Endodermal cell (in vitro differentiated cells): ENCODE measurements at regions not wholly inside any gene's neighbourhood (a gene's known extent, or its start where the extent isn't known, plus 50 kb on each side); places are given as distances from the start of the nearest gene placed in this dataset.

Experiments
- DNase-seq: peaks from one replicate; pipeline ENCODE4 v3.0.0-alpha.2; 2017
- H3K27ac ChIP-seq: 2 replicates; pipeline ENCODE4 v1.5.1; 2013; ENCODE audit warnings: mild to moderate bottlenecking, low read depth, low read length, moderate library complexity
- H3K27me3 ChIP-seq: 2 replicates; pipeline ENCODE4 v1.6.1; 2013; ENCODE audit warnings: mild to moderate bottlenecking, low read length, moderate library complexity; ENCODE audit not compliant: insufficient read depth, control insufficient read depth, poor library complexity, severe bottlenecking
- H3K36me3 ChIP-seq: 2 replicates; pipeline ENCODE4 v1.7.0; 2013; ENCODE audit warnings: mild to moderate bottlenecking, low read length, moderate library complexity; ENCODE audit not compliant: control insufficient read depth, insufficient read depth
- H3K4me1 ChIP-seq: one replicate; pipeline ENCODE4 v1.7.0; 2013; ENCODE audit warnings: low read length; ENCODE audit not compliant: control insufficient read depth, insufficient read depth
- H3K4me3 ChIP-seq: 2 replicates; pipeline ENCODE4 v1.5.1; 2013; ENCODE audit warnings: mild to moderate bottlenecking, low read length, moderate library complexity
- H3K9ac ChIP-seq: 2 replicates; pipeline ENCODE4 v1.6.1; 2013; ENCODE audit warnings: mild to moderate bottlenecking, low read length, moderate library complexity; ENCODE audit not compliant: poor library complexity, severe bottlenecking; ENCODE audit errors: extremely low read depth
- H3K9me3 ChIP-seq: 2 replicates; pipeline ENCODE4 v1.6.1; 2013; ENCODE audit warnings: mild to moderate bottlenecking, low read length, moderate library complexity; ENCODE audit not compliant: control insufficient read depth
- H3K27ac Mint-ChIP-seq: 2 replicates; pipeline ENCODE4 v1.8.0; 2020; ENCODE audit warnings: mixed read lengths
- H3K27me3 Mint-ChIP-seq: 2 replicates; pipeline ENCODE4 v1.8.0; 2021; ENCODE audit warnings: mild to moderate bottlenecking, mixed read lengths; ENCODE audit not compliant: insufficient read depth
- H3K36me3 Mint-ChIP-seq: 2 replicates; pipeline ENCODE4 v1.8.0; 2020; ENCODE audit warnings: low read depth, mixed read lengths
- H3K4me1 Mint-ChIP-seq: 2 replicates; pipeline ENCODE4 v1.8.0; 2020; ENCODE audit warnings: mixed read lengths
- H3K4me3 Mint-ChIP-seq: 2 replicates; pipeline ENCODE4 v1.8.0; 2020; ENCODE audit warnings: mild to moderate bottlenecking, moderate library complexity, mixed read lengths
- H3K9me3 Mint-ChIP-seq: 2 replicates; pipeline ENCODE4 v1.8.0; 2020; ENCODE audit warnings: mild to moderate bottlenecking, mixed read lengths
- CTCF ChIP-seq: fragments of 200-600 bp; sonication (generic); conservative IDR thresholded peaks from 2 replicates; pipeline ENCODE4 v1.5.0; 2021; ENCODE audit warnings: antibody characterized with exemption, mild to moderate bottlenecking
- WGBS, 2 experiments: methylation state at CpG; one replicate each; pipeline versions ENCODE4 v1.1.5 to v1.1.7; 2013; ENCODE audit warnings: missing lambda C conversion rate in 2 of 2, mixed read lengths in 1 of 2; ENCODE audit not compliant: insufficient coverage in 1 of 2, insufficient read length in 1 of 2; 5-methylcytosine and 5-hydroxymethylcytosine counted together

GRCh38 chr16:14004729-14005315 is 66.3 kb upstream of the MRTFB start:
- no peaks in the 10 kb centered on the region for H3K9me3 ChIP-seq
- no peak overlapping the region for H3K4me3 ChIP-seq
- no peak for TF ChIP-seq CTCF
- H3K36me3 Mint-ChIP-seq: no peaks in the 10 kb centered on the region
- H3K36me3 ChIP-seq: no peaks in the 10 kb centered on the region
- H3K27ac Mint-ChIP-seq: no peak overlapping the region
- no peak overlapping the region for H3K4me3 Mint-ChIP-seq
- WGBS, 2 experiments: 83 to 87% methylated on average over 1 to 2 of the region's 2 CpGs
- peaks cover 16% of the 10 kb centered on the region for H3K4me1 Mint-ChIP-seq
- H3K27me3 ChIP-seq: no peaks in the 10 kb centered on the region
- no peak overlapping the region for H3K9ac ChIP-seq
- DNase-seq: no peak
- peak overlapping the region; percentile 41 for H3K27ac ChIP-seq
- H3K27me3 Mint-ChIP-seq: peaks cover 4% of the 10 kb centered on the region
- H3K9me3 Mint-ChIP-seq: no peaks in the 10 kb centered on the region
- H3K4me1 ChIP-seq: no peaks in the 10 kb centered on the region

DNA sequence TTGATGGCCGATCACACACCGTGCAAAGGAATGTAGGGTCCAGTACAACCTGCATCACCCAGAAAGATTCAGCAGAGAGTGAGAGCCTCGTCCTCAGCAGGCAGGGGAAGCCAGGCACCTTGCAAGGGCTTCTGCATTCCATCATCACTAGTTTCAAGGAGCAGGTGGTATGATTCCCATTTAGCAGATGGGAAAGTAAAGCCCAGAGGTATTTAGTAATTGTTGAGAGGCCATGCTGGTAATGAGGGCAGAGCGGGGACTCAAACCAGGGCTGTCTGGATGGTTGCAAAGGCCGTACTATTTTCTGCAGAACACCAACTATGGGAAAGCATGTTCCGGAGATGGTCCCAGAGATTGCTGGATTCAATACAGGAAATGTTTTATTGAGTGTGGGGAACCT is 65.8 kb upstream of the MRTFB start:
- no peak overlapping the region for H3K9ac ChIP-seq
- no peak for TF ChIP-seq CTCF
- Mint-ChIP-seq H3K9me3 (no peaks in the 10 kb centered on the region), H3K27me3 (peaks cover 4% of the 10 kb centered on the region), H3K36me3 (no peaks in the 10 kb centered on the region), H3K27ac (no peak overlapping the region), H3K4me3 (no peak overlapping the region), H3K4me1 (peaks cover 15% of the 10 kb centered on the region)
- H3K27ac ChIP-seq: no peak overlapping the region
- no peaks in the 10 kb centered on the region for H3K4me1 ChIP-seq
- DNase-seq: no peak
- no peaks in the 10 kb centered on the region for H3K9me3 ChIP-seq
- H3K4me3 ChIP-seq: no peak overlapping the region
- H3K27me3 ChIP-seq: no peaks in the 10 kb centered on the region
- WGBS, 2 experiments: 89 to 100% methylated on average over 3 to 6 of the region's 6 CpGs
- no peaks in the 10 kb centered on the region for H3K36me3 ChIP-seq

GRCh38 chr16:14007450-14007849 is 63.7 kb upstream of the MRTFB start:
- no peaks in the 10 kb centered on the region for H3K27me3 ChIP-seq
- H3K9me3 Mint-ChIP-seq: no peaks in the 10 kb centered on the region
- no peak overlapping the region for H3K9ac ChIP-seq
- peaks cover 15% of the 10 kb centered on the region for H3K4me1 Mint-ChIP-seq
- H3K36me3 ChIP-seq: no peaks in the 10 kb centered on the region
- no peak overlapping the region for H3K4me3 ChIP-seq
- H3K4me3 Mint-ChIP-seq: no peak overlapping the region
- DNase-seq: no peak
- no peaks in the 10 kb centered on the region for H3K4me1 ChIP-seq
- H3K27ac Mint-ChIP-seq: no peak overlapping the region
- no peak for TF ChIP-seq CTCF
- no peaks in the 10 kb centered on the region for H3K27me3 Mint-ChIP-seq
- no peaks in the 10 kb centered on the region for H3K36me3 Mint-ChIP-seq
- 89 to 100% methylated on average over 1 to 4 of the region's 4 CpGs for WGBS, 2 experiments
- H3K27ac ChIP-seq: no peak overlapping the region
- H3K9me3 ChIP-seq: no peaks in the 10 kb centered on the region
